Naive thymus-derived CD4-positive, alpha-beta T cell (primary cell): ENCODE measurements at regions not wholly inside any gene's neighbourhood (a gene's known extent, or its start where the extent isn't known, plus 50 kb on each side); places are given as distances from the start of the nearest gene placed in this dataset.

Source experiments
- ATAC-seq: fragments of 150-1000 bp; cut with Tn5 transposase; 2 replicates; pipeline ENCODE4 v1.10.0; 2021; ENCODE audit warnings: mild to moderate bottlenecking, moderate library complexity
- CTCF ChIA-PET: fragments of 350-600 bp; sonication (Branson Sonifier 250); formaldehyde crosslinking; loops from one replicate; lab custom pipeline; 2021; ENCODE audit warnings: antibody characterized with exemption; lab: Charles Lee
- POLR2A ChIA-PET: fragments of 350-600 bp; sonication (Branson Sonifier 250); formaldehyde crosslinking; loops from one replicate; lab custom pipeline; 2021; ENCODE audit warnings: antibody characterized with exemption, inconsistent platforms; lab: Charles Lee
- DNase-seq, 9 donors: peaks; one replicate each; pipeline versions ENCODE4 v3.0.0 to v3.0.0-alpha.2; 2020 to 2022; ENCODE audit warnings: mixed read lengths in 1 of 9
- H3K27ac ChIP-seq: one replicate; pipeline ENCODE4 v1.7.0; 2013; ENCODE audit warnings: mild to moderate bottlenecking, low read depth, low read length, moderate library complexity
- H3K27me3 ChIP-seq, 2 donors: one replicate each; pipeline ENCODE4 v1.7.0; 2013; ENCODE audit warnings: low read length in 2 of 2, mild to moderate bottlenecking in 2 of 2, moderate library complexity in 2 of 2; ENCODE audit not compliant: control insufficient read depth in 2 of 2, insufficient read depth in 2 of 2
- H3K36me3 ChIP-seq, 3 experiments: 1 replicate in 2 of 3; 2 replicates in 1 of 3; pipeline ENCODE4 v1.7.0; 2013; ENCODE audit warnings: low read length in 3 of 3, mild to moderate bottlenecking in 3 of 3, moderate library complexity in 1 of 3; ENCODE audit not compliant: insufficient read depth in 3 of 3, control insufficient read depth in 2 of 3
- H3K4me1 ChIP-seq, 2 donors: one replicate each; pipeline ENCODE4 v1.7.0; 2013; ENCODE audit warnings: low read length in 2 of 2, mild to moderate bottlenecking in 2 of 2, moderate library complexity in 1 of 2; ENCODE audit not compliant: control insufficient read depth in 2 of 2, insufficient read depth in 2 of 2
- H3K4me3 ChIP-seq: 2 replicates; pipeline ENCODE4 v1.7.0; 2013; ENCODE audit warnings: mild to moderate bottlenecking, low read length
- H3K9me3 ChIP-seq, 3 experiments: 1 replicate in 2 of 3; 2 replicates in 1 of 3; pipeline ENCODE4 v1.7.0; 2013; ENCODE audit warnings: low read length in 3 of 3; ENCODE audit not compliant: control insufficient read depth in 2 of 3
- H3K27ac Mint-ChIP-seq, 9 donors: one replicate each; pipeline ENCODE4 v1.8.0; 2020 to 2022; ENCODE audit warnings: mixed read lengths in 9 of 9, mild to moderate bottlenecking in 8 of 9, moderate library complexity in 5 of 9, inconsistent platforms in 2 of 9
- H3K27me3 Mint-ChIP-seq, 5 donors: one replicate each; pipeline ENCODE4 v1.8.0; 2021 to 2022; ENCODE audit warnings: mixed read lengths in 5 of 5, mild to moderate bottlenecking in 1 of 5
- H3K36me3 Mint-ChIP-seq, 5 donors: one replicate each; pipeline ENCODE4 v1.8.0; 2020 to 2022; ENCODE audit warnings: mixed read lengths in 5 of 5, mild to moderate bottlenecking in 3 of 5, inconsistent platforms in 1 of 5
- H3K4me1 Mint-ChIP-seq, 7 donors: one replicate each; pipeline ENCODE4 v1.8.0; 2020 to 2022; ENCODE audit warnings: mixed read lengths in 7 of 7, mild to moderate bottlenecking in 3 of 7, inconsistent platforms in 1 of 7
- H3K4me3 Mint-ChIP-seq, 10 donors: one replicate each; pipeline ENCODE4 v1.8.0; 2020 to 2022; ENCODE audit warnings: mild to moderate bottlenecking in 10 of 10, mixed read lengths in 10 of 10, moderate library complexity in 6 of 10, inconsistent platforms in 2 of 10
- H3K9me3 Mint-ChIP-seq, 11 donors: one replicate each; pipeline ENCODE4 v1.8.0; 2020 to 2022; ENCODE audit warnings: mixed read lengths in 11 of 11, mild to moderate bottlenecking in 4 of 11, inconsistent platforms in 1 of 11, moderate library complexity in 1 of 11
- intact Hi-C, 2 donors: fragments of 100-400 bp; cut with micrococcal nuclease; formaldehyde crosslinking; loops; one replicate each; pipeline ENCODE4 v1.15.1; 2023

DNA sequence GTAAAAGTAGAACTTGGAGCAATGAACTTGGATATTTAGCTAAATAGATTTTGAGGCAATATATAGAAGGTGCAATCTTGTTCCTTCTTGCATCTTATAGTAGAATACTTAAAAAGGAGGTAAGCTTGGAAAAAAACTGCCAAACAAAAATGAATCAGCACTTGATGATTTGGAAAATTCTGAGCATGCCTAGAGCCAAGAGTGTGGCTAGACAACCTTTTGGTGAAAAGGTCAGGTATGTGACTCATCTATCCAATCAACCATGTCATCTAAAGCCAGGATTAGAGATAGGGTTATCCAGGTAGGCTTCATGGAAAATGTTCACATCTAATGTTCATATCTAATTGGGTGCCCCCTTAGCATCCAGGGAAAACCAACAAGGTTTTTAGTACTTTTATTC is 515.0 kb downstream of the COL11A1 start:
- H3K36me3 ChIP-seq = no peaks in the 10 kb centered on the region
- Mint-ChIP-seq H3K27ac (no peak overlapping the region), H3K36me3 (no peaks in the 10 kb centered on the region), H3K4me1 (no peaks in the 10 kb centered on the region), H3K9me3 (peaks cover 0 to 11% (median 0%) of the 10 kb centered on the region in 11 donors), H3K4me3 (no peak overlapping the region), H3K27me3 (no peaks in the 10 kb centered on the region)
- ATAC-seq = no peak
- H3K9me3 ChIP-seq = no peaks in the 10 kb centered on the region
- no peak overlapping the region for H3K4me3 ChIP-seq
- intact Hi-C loops = no loop called here
- H3K4me1 ChIP-seq = no peaks in the 10 kb centered on the region
- ChIA-PET POLR2A (no interaction called here), CTCF (no interaction called here)
- no peaks in the 10 kb centered on the region for H3K27me3 ChIP-seq
- no peak for DNase-seq
- no peak overlapping the region for H3K27ac ChIP-seq

DNA sequence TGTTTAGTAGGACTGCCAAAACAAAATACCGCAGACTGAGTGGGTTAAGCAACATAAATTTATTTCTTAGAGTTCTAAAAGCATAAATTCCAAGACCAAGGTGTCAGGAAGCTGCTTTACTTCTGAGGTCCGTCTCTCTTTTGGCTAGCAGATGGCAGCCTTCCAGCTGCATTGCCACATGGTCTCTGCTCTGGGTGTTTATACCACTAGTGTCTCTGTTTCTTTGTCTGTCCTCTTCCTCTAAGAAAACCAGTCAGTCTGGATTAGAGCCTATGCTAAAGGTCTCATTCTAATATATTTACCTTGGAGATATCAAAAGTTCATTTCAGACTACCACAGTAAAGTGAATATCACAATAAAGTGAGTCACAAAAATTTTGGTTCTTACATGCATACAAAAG is 519.8 kb downstream of the COL11A1 start:
- no peak overlapping the region for H3K27ac ChIP-seq
- no peak for ATAC-seq
- intact Hi-C loops = no loop called here
- no peak overlapping the region for H3K27ac Mint-ChIP-seq
- no peak overlapping the region for H3K4me3 Mint-ChIP-seq
- no peaks in the 10 kb centered on the region for H3K4me1 ChIP-seq
- no peaks in the 10 kb centered on the region for H3K9me3 ChIP-seq
- H3K36me3 Mint-ChIP-seq = no peaks in the 10 kb centered on the region
- H3K4me1 Mint-ChIP-seq = no peaks in the 10 kb centered on the region
- H3K4me3 ChIP-seq = no peak overlapping the region
- DNase-seq = no peak
- H3K27me3 Mint-ChIP-seq = no peaks in the 10 kb centered on the region
- POLR2A ChIA-PET = no interaction called here
- H3K9me3 Mint-ChIP-seq = peaks cover 0 to 6% (median 0%) of the 10 kb centered on the region in 11 donors
- H3K36me3 ChIP-seq = no peaks in the 10 kb centered on the region
- no peaks in the 10 kb centered on the region for H3K27me3 ChIP-seq
- CTCF ChIA-PET = no interaction called here

DNA sequence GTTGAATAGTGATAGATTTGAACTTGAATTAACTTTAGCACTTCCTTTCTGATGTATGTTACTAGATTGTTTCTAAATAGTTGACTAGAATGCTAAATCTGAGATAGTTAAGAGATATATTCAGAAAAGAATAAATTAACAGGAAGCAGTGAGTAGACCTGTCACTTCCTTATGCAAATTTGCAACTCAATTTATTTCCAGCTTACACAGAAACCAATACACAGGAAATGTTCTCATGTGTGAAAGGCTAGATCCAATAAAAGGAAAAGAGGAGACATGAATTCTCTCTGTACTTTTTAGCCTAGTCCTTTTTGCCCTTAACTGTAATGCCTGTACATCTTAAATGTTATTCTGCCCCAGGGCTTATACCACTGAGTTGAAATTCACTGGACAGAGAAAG is 522.3 kb downstream of the COL11A1 start:
- peaks cover 0 to 11% (median 4%) of the 10 kb centered on the region in 11 donors for H3K9me3 Mint-ChIP-seq
- ChIA-PET POLR2A (no interaction called here), CTCF (no interaction called here)
- Histone ChIP-seq H3K27me3 (no peaks in the 10 kb centered on the region), H3K4me1 (no peaks in the 10 kb centered on the region), H3K4me3 (no peak overlapping the region), H3K36me3 (no peaks in the 10 kb centered on the region), H3K27ac (no peak overlapping the region), H3K9me3 (no peaks in the 10 kb centered on the region)
- H3K4me3 Mint-ChIP-seq = no peak overlapping the region
- intact Hi-C loops = no loop called here
- no peaks in the 10 kb centered on the region for H3K27me3 Mint-ChIP-seq
- ATAC-seq = no peak
- no peak overlapping the region for H3K27ac Mint-ChIP-seq
- no peak for DNase-seq
- H3K36me3 Mint-ChIP-seq = no peaks in the 10 kb centered on the region
- no peaks in the 10 kb centered on the region for H3K4me1 Mint-ChIP-seq

DNA sequence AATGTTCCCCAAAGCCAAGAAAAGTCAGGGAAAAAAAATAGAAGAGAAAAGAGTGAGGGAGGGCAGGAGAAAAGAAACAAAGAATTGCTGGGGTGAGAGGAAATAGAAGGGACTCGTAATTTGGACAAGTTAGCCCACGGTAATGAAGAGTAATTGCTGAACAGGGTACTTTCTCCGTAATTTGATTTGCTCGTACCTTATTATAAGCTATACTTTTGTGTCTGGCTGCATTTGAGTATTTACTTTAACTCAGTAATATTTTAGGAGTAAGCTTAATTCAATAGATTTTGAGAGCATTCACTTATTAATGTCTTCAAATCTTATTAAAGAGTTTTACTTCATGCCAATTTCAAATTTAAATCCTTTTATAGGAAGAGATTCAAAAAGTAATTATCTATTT is 527.5 kb downstream of the COL11A1 start:
- H3K27me3 ChIP-seq = no peaks in the 10 kb centered on the region
- intact Hi-C loops = no loop called here
- POLR2A ChIA-PET = no interaction called here
- Mint-ChIP-seq H3K4me1 (no peaks in the 10 kb centered on the region), H3K36me3 (no peaks in the 10 kb centered on the region), H3K27ac (no peak overlapping the region), H3K4me3 (no peak overlapping the region), H3K27me3 (no peaks in the 10 kb centered on the region), H3K9me3 (peaks cover 0 to 19% (median 3%) of the 10 kb centered on the region in 11 donors)
- H3K9me3 ChIP-seq = no peaks in the 10 kb centered on the region
- H3K36me3 ChIP-seq = no peaks in the 10 kb centered on the region
- H3K4me3 ChIP-seq = no peak overlapping the region
- no peak for ATAC-seq
- CTCF ChIA-PET = no interaction called here
- H3K4me1 ChIP-seq = no peaks in the 10 kb centered on the region
- no peak for DNase-seq
- H3K27ac ChIP-seq = no peak overlapping the region

DNA sequence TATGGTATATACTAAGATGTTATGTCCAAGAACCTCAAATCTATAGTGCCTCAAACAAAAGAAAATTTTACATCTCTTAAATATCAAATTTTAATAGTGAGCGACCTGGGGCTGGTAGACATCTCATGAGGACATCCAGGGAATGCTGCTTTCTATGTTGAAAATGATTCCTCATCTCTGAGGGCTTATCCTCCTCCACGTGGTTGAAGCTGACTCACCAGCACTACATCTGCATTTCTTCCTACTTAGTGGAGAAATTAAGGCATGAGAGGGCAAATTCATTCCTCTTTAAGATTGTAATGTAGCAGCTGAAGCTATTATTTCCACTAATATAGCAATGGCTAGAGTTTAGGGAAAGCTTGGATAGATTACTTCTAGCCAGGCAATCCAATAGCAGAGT is 529.5 kb downstream of the COL11A1 start:
- Mint-ChIP-seq H3K36me3 (no peaks in the 10 kb centered on the region), H3K9me3 (peaks cover 0 to 17% (median 3%) of the 10 kb centered on the region in 11 donors), H3K4me3 (no peak overlapping the region), H3K27me3 (no peaks in the 10 kb centered on the region), H3K27ac (no peak overlapping the region), H3K4me1 (no peaks in the 10 kb centered on the region)
- Histone ChIP-seq H3K9me3 (no peaks in the 10 kb centered on the region), H3K4me3 (no peak overlapping the region), H3K27ac (no peak overlapping the region), H3K36me3 (no peaks in the 10 kb centered on the region), H3K4me1 (no peaks in the 10 kb centered on the region), H3K27me3 (no peaks in the 10 kb centered on the region)
- CTCF ChIA-PET = no interaction called here
- POLR2A ChIA-PET = no interaction called here
- no peak for DNase-seq
- intact Hi-C loops = no loop called here
- no peak for ATAC-seq

DNA sequence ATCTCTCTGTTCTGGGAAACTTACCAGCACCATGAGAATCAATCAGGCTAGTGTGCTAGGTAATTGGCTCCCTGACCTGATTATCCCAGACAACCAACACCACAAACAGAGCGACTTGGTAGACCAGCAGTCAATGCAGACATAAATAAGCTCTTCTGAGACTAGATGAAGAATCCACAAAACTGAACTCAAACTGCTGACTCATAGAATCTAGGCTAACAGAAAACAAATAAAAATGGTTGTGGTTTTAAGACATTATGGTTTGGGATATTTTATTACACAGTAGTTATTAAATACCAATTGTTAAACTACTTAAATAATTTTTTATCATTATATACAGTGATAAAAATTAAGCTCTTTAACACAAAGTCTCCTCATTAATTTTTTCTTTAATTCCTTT is 535.7 kb downstream of the COL11A1 start:
- no peaks in the 10 kb centered on the region for H3K36me3 ChIP-seq
- no peaks in the 10 kb centered on the region for H3K9me3 ChIP-seq
- Mint-ChIP-seq H3K27ac (no peak overlapping the region), H3K4me1 (no peaks in the 10 kb centered on the region), H3K27me3 (no peaks in the 10 kb centered on the region), H3K36me3 (no peaks in the 10 kb centered on the region), H3K9me3 (peaks cover 0 to 3% (median 0%) of the 10 kb centered on the region in 11 donors), H3K4me3 (no peak overlapping the region)
- intact Hi-C loops = no loop called here
- ATAC-seq (no peak), DNase-seq (no peak)
- no peaks in the 10 kb centered on the region for H3K4me1 ChIP-seq
- no peak overlapping the region for H3K27ac ChIP-seq
- CTCF ChIA-PET = no interaction called here
- no peaks in the 10 kb centered on the region for H3K27me3 ChIP-seq
- no peak overlapping the region for H3K4me3 ChIP-seq
- POLR2A ChIA-PET = no interaction called here

DNA sequence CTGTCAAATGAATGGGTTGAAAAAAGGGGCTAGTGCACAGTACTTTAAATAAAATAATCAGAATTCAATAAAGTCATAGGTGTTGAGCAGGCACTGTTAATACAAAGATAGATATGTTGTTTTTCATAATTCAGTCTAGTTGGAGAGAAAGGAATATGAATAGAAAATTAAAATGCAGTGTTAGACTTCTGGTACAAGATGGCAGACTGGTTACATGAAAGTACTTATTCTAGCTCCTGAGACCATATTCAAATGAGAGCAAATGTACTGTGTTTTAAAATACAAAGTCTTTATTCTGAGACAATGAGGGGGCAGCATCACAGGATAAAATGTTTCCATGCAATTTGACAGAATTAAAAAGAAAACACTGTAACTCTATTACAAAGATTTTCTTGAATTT is 542.1 kb downstream of the COL11A1 start:
- H3K9me3 ChIP-seq = no peaks in the 10 kb centered on the region
- no peak for DNase-seq
- Mint-ChIP-seq H3K36me3 (no peaks in the 10 kb centered on the region), H3K4me1 (no peaks in the 10 kb centered on the region), H3K27me3 (no peaks in the 10 kb centered on the region), H3K27ac (no peak overlapping the region), H3K4me3 (no peak overlapping the region), H3K9me3 (peaks cover 0 to 5% (median 0%) of the 10 kb centered on the region in 11 donors)
- ATAC-seq = no peak
- no peaks in the 10 kb centered on the region for H3K4me1 ChIP-seq
- H3K4me3 ChIP-seq = no peak overlapping the region
- H3K27me3 ChIP-seq = no peaks in the 10 kb centered on the region
- CTCF ChIA-PET = no interaction called here
- intact Hi-C loops = no loop called here
- H3K36me3 ChIP-seq = no peaks in the 10 kb centered on the region
- POLR2A ChIA-PET = no interaction called here
- no peak overlapping the region for H3K27ac ChIP-seq
